Calu3 (cell line): ENCODE measurements at regions not wholly inside any gene's neighbourhood (a gene's known extent, or its start where the extent isn't known, plus 50 kb on each side); places are given as distances from the start of the nearest gene placed in this dataset.

ENCODE experiments used
- BruUV-seq: library from RNA; stranded (reverse); fragments of 400-500 nt; replicated peaks from 2 replicates; lab custom pipeline; 2021; lab: Mats Ljungman, UMichigan
- CTCF ChIA-PET: fragments of 300-600 bp; sonication (Branson Sonifier 250); formaldehyde crosslinking; loops from one replicate; lab custom pipeline; 2022; ENCODE audit warnings: antibody characterized with exemption; lab: Charles Lee
- DNase-seq: peaks from one replicate; pipeline ENCODE4 v3.0.0; 2022
- H3K27ac Mint-ChIP-seq: one replicate; pipeline ENCODE4 v1.8.0; 2022; ENCODE audit warnings: mixed read lengths; ENCODE audit not compliant: unreplicated experiment
- H3K27me3 Mint-ChIP-seq: one replicate; pipeline ENCODE4 v1.8.0; 2022; ENCODE audit warnings: mixed read lengths; ENCODE audit not compliant: unreplicated experiment
- H3K36me3 Mint-ChIP-seq: one replicate; pipeline ENCODE4 v1.8.0; 2022; ENCODE audit warnings: mild to moderate bottlenecking, moderate library complexity, mixed read lengths; ENCODE audit not compliant: insufficient read depth, unreplicated experiment
- H3K4me1 Mint-ChIP-seq: one replicate; pipeline ENCODE4 v1.8.0; 2022; ENCODE audit warnings: mild to moderate bottlenecking, low read depth, mixed read lengths; ENCODE audit not compliant: unreplicated experiment
- H3K4me3 Mint-ChIP-seq: one replicate; pipeline ENCODE4 v1.8.0; 2022; ENCODE audit warnings: mild to moderate bottlenecking, low read depth, moderate library complexity, mixed read lengths; ENCODE audit not compliant: unreplicated experiment
- H3K9me3 Mint-ChIP-seq: one replicate; pipeline ENCODE4 v1.8.0; 2022; ENCODE audit warnings: low read depth, mixed read lengths; ENCODE audit not compliant: unreplicated experiment
- CTCF ChIP-seq: fragments of 200-600 bp; IDR thresholded peaks from one replicate; pipeline ENCODE4 v1.8.0; 2022; ENCODE audit warnings: antibody characterized with exemption; ENCODE audit not compliant: unreplicated experiment
- intact Hi-C: fragments of 100-400 bp; cut with micrococcal nuclease; formaldehyde crosslinking; loops from one replicate; pipeline ENCODE4 v1.10.0; 2022; ENCODE audit not compliant: unreplicated experiment

- CTCF ChIA-PET, result no interaction called here
- no peaks in the 10 kb centered on the region for H3K36me3 Mint-ChIP-seq
- DNase-seq, result no peak
- H3K27me3 Mint-ChIP-seq, result peaks cover 99% of the 10 kb centered on the region
- no peaks in the 10 kb centered on the region for H3K9me3 Mint-ChIP-seq
- intact Hi-C loops, result no loop called here
- H3K4me3 Mint-ChIP-seq, result no peak overlapping the region
- no peak for TF ChIP-seq CTCF
- BruUV-seq, result no TSS peak
- H3K27ac Mint-ChIP-seq, result no peak overlapping the region
- H3K4me1 Mint-ChIP-seq, result no peaks in the 10 kb centered on the region
Measured at GRCh38 chr5:175816348-175816747, 55.0 kb upstream of the CPLX2 start.

- DNase-seq, result no peak
- no peak for TF ChIP-seq CTCF
- intact Hi-C loops, result no loop called here
- BruUV-seq, result no TSS peak
- H3K36me3 Mint-ChIP-seq, result no peaks in the 10 kb centered on the region
- peaks cover 99% of the 10 kb centered on the region for H3K27me3 Mint-ChIP-seq
- H3K27ac Mint-ChIP-seq, result no peak overlapping the region
- CTCF ChIA-PET, result no interaction called here
- no peak overlapping the region for H3K4me3 Mint-ChIP-seq
- H3K9me3 Mint-ChIP-seq, result no peaks in the 10 kb centered on the region
- H3K4me1 Mint-ChIP-seq, result no peaks in the 10 kb centered on the region
Measured at GRCh38 chr5:175819090-175819425, 52.3 kb upstream of the CPLX2 start.

- H3K27me3 Mint-ChIP-seq, result peaks cover 93% of the 10 kb centered on the region
- intact Hi-C loops, result no loop called here
- no peak for TF ChIP-seq CTCF
- H3K27ac Mint-ChIP-seq, result no peak overlapping the region
- H3K4me1 Mint-ChIP-seq, result no peaks in the 10 kb centered on the region
- H3K4me3 Mint-ChIP-seq, result no peak overlapping the region
- CTCF ChIA-PET, result no interaction called here
- H3K9me3 Mint-ChIP-seq, result no peaks in the 10 kb centered on the region
- no peaks in the 10 kb centered on the region for H3K36me3 Mint-ChIP-seq
- no peak for DNase-seq
- BruUV-seq, result no TSS peak
Measured at GRCh38 chr5:175820230-175820629, 51.1 kb upstream of the CPLX2 start.
